ENCODE measurements at regions not wholly inside any gene's neighbourhood (a gene's known extent, or its start where the extent isn't known, plus 50 kb on each side); places are given as distances from the start of the nearest gene placed in this dataset.
"Not testable (repeated sequence)": the region's sequence is repeated elsewhere in the genome, so short reads cannot be mapped to it uniquely, and the experiment has no call there.

- not testable (repeated sequence) for TF ChIP-seq ZBTB7A (IDR thresholded peaks at IDR 0.05; ENCODE audit: borderline replicate concordance, control insufficient read depth, low read depth, low read length); CTCF (IDR thresholded peaks at IDR 0.05 in 2 of 3, conservative IDR thresholded peaks at IDR 0.05 in 1 of 3; ENCODE audit: insufficient read depth in 2 of 3, low read depth in 1 of 3, low read length in 3 of 3); RFX5 (IDR thresholded peaks at IDR 0.05; ENCODE audit: low read depth, low read length); CHAMP1 (IDR thresholded peaks at IDR 0.05); MBD1 (CRISPR knock-in tag; IDR thresholded peaks at IDR 0.05)
Measured at GRCh38 chr9:42307449-42307848, 124.0 kb downstream of the SPATA31A6 start.
